ENCODE measurements at regions not wholly inside any gene's neighbourhood (a gene's known extent, or its start where the extent isn't known, plus 50 kb on each side); places are given as distances from the start of the nearest gene placed in this dataset. TPM values are rescaled to one million over a fixed set of nuclear protein-coding genes. Genes with fewer than 3 reads are reported as not detected.

Small RNAs in the stretch of these regions (microRNA-seq; reads per million reads assigned to microRNA genes)
- gene AL356095.1 (ENCODE audit: insufficient read depth, insufficient read length), result not detected

Small RNAs in the stretch of these regions (small RNA-seq; reads per million reads assigned to genes)
- 0 reads per million in 5 experiments for gene AL356095.1
